Retinal pigment epithelial cell (primary cell): ENCODE measurements at regions not wholly inside any gene's neighbourhood (a gene's known extent, or its start where the extent isn't known, plus 50 kb on each side); places are given as distances from the start of the nearest gene placed in this dataset.

Source experiments
- DNase-seq: peaks from one replicate; pipeline ENCODE4 v3.0.0-alpha.2; 2010; ENCODE audit warnings: low read depth
- H3K4me3 ChIP-seq: 2 replicates; pipeline ENCODE4 v1.5.1; 2011; ENCODE audit warnings: mild to moderate bottlenecking, low read length, control low read depth, moderate library complexity
- CTCF ChIP-seq: conservative IDR thresholded peaks from 2 replicates; pipeline ENCODE4 v1.5.1; 2011; ENCODE audit warnings: low read depth, low read length, control low read depth, inconsistent platforms

GRCh38 chr5:8869932-8870331, 675.9 kb downstream of the SEMA5A start:
- no peak overlapping the region for H3K4me3 ChIP-seq
- no peak for DNase-seq
- no peak for TF ChIP-seq CTCF

- no peak overlapping the region for H3K4me3 ChIP-seq
- no peak for TF ChIP-seq CTCF
- DNase-seq, result no peak
Measured at GRCh38 chr5:8870349-8870958, 675.4 kb downstream of the SEMA5A start.

- no peak overlapping the region for H3K4me3 ChIP-seq
- TF ChIP-seq CTCF, result no peak
- DNase-seq, result no peak
Measured at GRCh38 chr5:8870959-8871355, 674.9 kb downstream of the SEMA5A start.

GRCh38 chr5:8871446-8871845, 674.4 kb downstream of the SEMA5A start:
- no peak for DNase-seq
- no peak for TF ChIP-seq CTCF

GRCh38 chr5:8875722-8876121, 670.2 kb downstream of the SEMA5A start:
- TF ChIP-seq CTCF, result no peak
- no peak overlapping the region for H3K4me3 ChIP-seq
- no peak for DNase-seq

More at GRCh38 chr5:8871446-8871845, 674.4 kb downstream of the SEMA5A start:
- H3K4me3 ChIP-seq, result no peak overlapping the region

GRCh38 chr5:8879248-8879647, 666.6 kb downstream of the SEMA5A start:
- no peak for TF ChIP-seq CTCF
- no peak overlapping the region for H3K4me3 ChIP-seq
- no peak for DNase-seq

- peak; percentile 1 for TF ChIP-seq CTCF
- no peak for DNase-seq
Measured at GRCh38 chr5:8884029-8884428, 661.8 kb downstream of the SEMA5A start.

More at GRCh38 chr5:8884029-8884428, 661.8 kb downstream of the SEMA5A start:
- H3K4me3 ChIP-seq, result no peak overlapping the region
